GM19438 (cell line): ENCODE measurements at regions not wholly inside any gene's neighbourhood (a gene's known extent, or its start where the extent isn't known, plus 50 kb on each side); places are given as distances from the start of the nearest gene placed in this dataset.
"Not testable (repeated sequence)": the region's sequence is repeated elsewhere in the genome, so short reads cannot be mapped to it uniquely, and the experiment has no call there.

ENCODE experiments used
- ATAC-seq: cut with Tn5 transposase; IDR thresholded peaks from one replicate; pipeline ENCODE4 v1.9.1; 2021; ENCODE audit warnings: low read depth; ENCODE audit not compliant: unreplicated experiment

- ATAC-seq: not testable (repeated sequence)
These were observed 373.7 kb upstream of the CXADR start for GRCh38 chr21:17139159-17139558.

GRCh38 chr21:17139696-17140095 is 373.1 kb upstream of the CXADR start:
- no peak for ATAC-seq

DNA sequence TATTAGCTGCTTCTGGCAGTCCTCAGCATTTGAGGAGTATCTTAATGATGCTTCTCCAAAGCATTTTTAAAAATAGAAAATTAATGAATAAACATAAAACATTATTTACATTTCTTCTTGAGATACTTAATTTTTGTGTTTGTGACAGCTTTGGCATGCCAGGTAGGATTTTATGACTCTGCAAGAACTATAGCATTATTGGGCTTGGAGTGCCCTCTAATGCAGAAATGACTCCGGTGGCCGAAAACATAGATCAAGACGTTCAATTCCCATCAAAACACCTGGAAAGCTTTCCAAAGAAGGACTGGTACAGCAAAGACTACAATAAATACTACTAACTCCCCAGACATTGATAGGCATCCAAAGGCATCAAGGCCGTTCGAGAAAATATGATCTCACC is 366.4 kb upstream of the CXADR start:
- ATAC-seq: no peak

DNA sequence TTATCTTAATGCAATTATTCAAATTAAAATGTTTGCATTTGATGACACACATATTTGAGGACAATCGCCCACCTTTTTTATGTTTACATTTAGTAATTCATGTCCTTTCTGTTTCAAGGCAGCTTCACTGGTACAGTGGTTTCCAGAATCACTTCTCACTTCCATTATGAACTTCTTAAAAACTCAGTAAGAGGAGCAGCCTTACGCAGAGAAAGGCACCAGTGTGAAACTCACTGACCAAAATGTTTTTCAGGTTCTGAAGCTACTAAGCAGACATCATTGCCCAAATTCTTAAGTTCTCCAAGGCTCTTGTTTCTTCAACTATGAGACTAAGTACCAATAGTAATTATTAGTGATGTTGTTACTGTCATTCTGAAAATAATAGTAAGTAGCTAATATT is 353.1 kb upstream of the CXADR start:
- ATAC-seq: no peak

- no peak for ATAC-seq
These were observed 327.2 kb upstream of the CXADR start for GRCh38 chr21:17185674-17186073.

DNA sequence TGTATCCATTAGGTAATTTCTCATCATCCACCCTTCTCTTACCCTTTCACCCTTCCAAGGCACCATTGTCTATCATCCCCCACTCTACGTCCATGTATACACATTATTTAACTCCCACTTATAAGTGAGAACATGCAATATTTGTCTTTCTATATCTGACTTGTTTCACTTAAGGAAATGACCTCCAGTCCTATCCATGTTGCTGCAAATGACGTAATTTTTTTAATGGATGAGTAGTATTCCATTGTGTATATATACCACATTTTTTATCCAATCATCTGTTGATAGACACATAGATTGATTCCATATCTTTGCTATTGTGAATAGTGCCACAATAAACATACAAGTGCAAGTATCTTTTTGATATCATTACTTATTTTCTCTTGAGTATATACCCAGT is 322.9 kb upstream of the CXADR start:
- ATAC-seq: no peak

- ATAC-seq: no peak
These were observed 321.4 kb upstream of the CXADR start for GRCh38 chr21:17191346-17191993.

DNA sequence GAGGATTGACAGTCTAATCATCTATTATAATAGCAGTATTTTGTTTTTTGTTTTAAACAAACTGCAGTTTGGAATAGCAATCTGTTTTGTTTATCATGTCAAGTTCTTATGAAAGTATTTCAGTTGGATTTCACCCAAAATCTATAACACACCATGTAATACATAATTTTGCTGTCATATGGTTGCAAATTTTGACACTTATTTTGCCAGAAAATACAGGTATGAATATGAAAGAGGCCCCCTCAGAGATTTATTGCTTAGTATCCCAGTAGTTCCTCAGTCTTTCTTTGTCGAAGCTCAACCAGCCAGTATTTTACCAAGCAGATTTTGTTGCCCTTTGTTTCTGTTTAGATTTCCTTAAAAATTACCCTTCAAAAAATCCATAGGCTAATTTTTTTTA is 317.5 kb upstream of the CXADR start:
- ATAC-seq: no peak

GRCh38 chr21:17195976-17196375 is 316.9 kb upstream of the CXADR start:
- ATAC-seq: no peak

DNA sequence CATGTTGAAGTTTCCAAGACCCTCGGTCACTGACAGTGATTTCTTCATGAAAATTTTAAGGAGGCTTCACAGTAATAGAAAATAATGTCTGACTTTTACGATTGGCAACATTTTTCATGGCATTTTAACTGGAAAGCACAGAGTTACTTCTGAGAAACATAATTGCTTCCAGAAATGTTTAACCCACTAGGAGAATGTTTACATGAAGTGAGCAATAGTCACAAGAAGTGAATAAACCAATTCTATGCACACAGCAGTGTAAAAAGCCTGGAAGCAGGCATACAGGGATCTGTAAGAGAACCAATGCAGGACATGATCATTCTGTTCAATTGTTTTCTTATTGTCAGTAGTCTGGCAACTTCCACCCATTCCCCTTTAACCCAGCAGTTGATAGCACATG is 316.2 kb upstream of the CXADR start:
- ATAC-seq: no peak

DNA sequence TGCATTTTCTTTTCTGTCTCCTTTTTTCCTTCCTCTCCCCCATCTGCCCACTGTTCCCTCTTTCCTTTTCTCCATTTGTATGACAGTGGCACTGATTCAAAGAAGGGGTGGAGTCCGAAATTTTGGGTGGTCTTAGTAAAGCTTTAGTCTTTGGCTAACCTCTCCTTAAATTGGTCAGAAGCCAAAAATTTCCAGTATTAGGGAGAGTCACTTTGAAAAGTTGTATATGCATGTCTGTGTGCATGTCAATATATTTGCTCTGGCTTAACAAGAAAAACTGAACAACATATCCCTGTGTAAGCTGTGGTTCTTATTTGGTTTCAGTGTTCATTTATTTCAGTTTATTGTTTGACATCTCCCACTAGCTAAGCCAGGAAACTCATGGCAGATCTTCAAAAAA is 314.8 kb upstream of the CXADR start:
- no peak for ATAC-seq

DNA sequence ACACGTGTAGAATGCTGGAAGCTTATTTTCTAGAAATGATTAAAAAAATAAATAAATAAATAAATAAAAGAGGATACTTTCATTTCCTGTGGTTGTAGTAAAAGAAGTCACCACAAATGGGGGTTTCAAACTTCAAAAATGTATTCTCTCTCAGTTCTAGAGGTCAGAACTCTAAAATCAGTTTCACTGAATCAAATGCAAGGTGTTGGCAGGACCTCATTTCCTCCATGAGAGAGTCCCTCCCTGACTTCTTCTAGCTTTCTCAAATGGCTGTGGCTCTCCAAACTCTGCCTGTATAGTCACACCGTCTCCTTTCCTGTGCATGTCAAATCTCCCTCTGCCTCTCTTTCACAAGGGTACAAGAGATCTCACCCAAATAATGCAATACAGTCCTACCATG is 312.6 kb upstream of the CXADR start:
- no peak for ATAC-seq

DNA sequence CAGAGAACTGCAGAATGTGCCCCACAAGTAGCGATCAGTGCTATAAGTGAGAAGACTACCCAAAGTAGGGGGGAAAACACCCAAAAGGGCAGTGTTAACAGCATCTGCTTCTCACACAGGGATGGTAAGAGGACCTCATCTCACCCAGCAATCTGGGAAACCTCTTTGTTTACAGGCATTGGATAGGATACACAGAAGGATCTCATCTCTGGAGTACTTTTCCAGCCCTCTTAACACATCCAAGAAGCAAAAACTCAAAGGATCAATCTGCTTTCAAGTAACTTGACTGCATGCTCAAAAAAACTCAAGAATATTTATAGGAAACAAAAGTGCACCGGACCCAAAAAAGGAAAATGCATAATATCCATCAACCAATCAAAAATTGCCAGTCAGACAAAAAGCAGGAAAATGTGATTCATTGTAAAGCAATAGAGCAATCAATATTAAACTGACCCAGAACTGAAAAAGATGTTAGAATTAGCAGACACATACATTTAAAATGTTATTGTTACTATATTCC is 311.0 kb upstream of the CXADR start:
- ATAC-seq: no peak

DNA sequence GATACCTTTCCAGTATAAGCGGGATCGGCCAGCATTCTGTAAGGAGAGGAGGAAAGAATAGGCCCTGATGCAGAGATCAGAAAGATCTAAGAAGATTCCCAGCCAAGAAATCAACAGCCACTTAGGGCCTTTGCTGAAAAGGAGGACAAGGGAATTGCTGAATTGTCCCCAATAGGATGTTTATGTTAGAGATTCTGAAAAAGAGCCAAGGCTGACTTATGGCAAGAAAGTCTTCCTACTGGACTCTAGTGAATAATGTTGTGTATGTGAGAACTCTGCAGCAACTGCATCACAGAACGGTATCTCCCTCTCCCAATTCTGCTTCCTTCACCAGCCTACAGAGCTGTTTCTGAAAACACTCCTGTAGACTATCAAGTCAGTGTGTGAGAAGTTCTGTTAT is 298.0 kb upstream of the CXADR start:
- ATAC-seq: no peak

DNA sequence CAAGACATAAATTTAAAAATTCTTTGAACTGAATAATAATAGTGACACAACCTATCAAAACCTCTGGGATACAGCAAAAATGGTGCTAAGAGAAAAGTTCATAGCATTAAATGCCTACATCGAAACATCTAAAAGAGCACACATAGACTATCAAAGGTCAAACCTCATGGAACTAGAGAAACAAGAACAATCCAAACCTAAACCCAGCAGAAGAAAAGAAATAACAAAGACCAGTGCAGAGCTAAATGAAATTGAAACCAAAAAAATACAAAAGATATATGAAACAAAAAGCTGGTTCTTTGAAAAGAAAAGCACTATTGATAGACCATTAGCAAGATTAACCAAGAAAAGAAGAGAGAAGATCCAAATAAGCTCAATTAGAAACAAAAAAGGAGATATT is 293.8 kb upstream of the CXADR start:
- ATAC-seq: not testable (repeated sequence)

DNA sequence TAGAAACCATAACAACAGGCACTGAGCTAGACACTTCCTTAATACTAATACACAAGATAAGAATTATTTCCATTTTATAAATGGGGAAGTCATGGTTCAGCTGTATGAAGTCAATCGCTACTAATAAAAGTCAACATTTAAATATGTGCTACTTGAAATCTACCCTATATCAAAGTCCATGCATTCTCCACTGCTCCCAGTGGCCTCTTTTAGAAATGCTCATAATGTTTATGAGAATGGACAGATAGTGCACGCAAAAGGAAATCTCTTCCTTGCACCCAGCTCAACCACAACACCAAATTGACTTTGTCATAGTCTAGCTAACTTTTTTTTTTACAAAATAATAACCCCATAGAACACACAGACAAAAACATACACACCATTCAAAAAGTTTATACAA is 281.7 kb upstream of the CXADR start:
- ATAC-seq: no peak

DNA sequence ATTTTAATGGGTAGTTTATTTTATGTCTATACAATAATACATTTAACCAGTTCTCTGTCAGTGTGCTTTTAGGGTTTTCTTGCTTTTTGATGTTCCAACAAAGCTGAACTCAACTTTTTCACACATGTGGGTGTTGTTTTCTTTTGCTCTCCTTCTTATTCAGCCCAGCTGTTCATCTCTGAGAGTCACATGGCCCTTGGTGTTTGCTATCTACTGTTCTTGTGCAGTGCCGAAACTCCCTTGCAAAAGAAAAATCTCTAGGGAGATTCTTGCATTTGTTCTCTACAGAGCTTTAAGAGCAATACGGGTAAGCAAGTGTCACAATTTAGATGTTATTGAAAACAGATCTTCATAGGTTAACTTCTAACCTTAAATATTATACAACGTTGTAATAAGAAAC is 281.1 kb upstream of the CXADR start:
- ATAC-seq: no peak

- ATAC-seq: no peak
These were observed 274.4 kb upstream of the CXADR start for GRCh38 chr21:17238468-17238867.

DNA sequence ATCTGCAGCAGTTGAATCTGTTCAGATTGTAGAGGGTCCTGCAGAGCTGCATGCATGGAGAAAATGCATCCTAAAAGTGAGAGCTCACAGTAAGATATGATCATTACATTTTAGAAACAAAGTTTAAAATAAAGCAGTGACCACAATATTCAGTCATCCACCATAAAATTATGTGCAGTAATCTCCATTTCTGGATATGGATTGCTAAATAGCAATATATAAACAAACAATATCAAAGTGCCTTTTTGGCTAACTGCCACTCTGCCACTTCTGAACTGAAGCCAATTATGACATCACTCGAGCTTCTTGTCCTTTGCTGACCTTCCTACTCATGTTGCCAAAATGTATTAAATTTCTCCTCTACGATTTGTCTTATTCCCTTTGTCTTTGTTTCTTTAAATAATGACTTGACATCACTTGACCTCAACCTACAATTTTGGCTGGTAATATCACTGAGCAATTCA is 262.0 kb upstream of the CXADR start:
- ATAC-seq: no peak

GRCh38 chr21:17257784-17258183 is 255.1 kb upstream of the CXADR start:
- no peak for ATAC-seq

GRCh38 chr21:17264182-17264581 is 248.7 kb upstream of the CXADR start:
- no peak for ATAC-seq

GRCh38 chr21:17269760-17270159 is 243.1 kb upstream of the CXADR start:
- ATAC-seq: no peak

DNA sequence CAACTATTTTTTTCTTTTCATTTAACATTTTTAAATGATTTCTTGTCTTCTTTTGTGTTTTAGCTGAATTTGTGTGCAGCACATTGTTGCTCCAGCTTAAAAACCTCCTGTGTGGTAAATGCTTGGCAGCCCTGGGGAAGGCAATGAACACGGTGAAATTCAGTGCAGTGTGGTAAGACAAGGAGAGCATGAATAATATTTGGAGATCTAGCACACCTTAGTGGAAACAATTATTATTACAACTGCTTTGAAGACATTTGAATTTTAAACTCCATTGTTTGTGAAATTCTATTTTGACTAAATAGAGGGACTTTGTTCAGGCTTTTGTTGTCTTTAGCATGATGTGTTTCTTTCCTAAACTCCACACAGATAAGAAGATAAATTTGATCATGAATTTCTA is 242.6 kb upstream of the CXADR start:
- ATAC-seq: no peak
